SK-N-SH (cell line): ENCODE measurements at regions not wholly inside any gene's neighbourhood (a gene's known extent, or its start where the extent isn't known, plus 50 kb on each side); places are given as distances from the start of the nearest gene placed in this dataset.

Experiments used
- CTCF ChIA-PET: fragments of 300-600, 350-600 bp; formaldehyde crosslinking; extraction: SDS; loops from one replicate; lab custom pipeline; 2021; lab: Yijun Ruan, JAX
- POLR2A ChIA-PET: fragments of 350-600 bp; sonication (Branson Sonifier 250); formaldehyde crosslinking; extraction: SDS; loops from one replicate; lab custom pipeline; 2020; ENCODE audit warnings: antibody characterized with exemption, inconsistent platforms; lab: Yijun Ruan, JAX
- DNase-seq: peaks from one replicate; pipeline ENCODE4 v3.0.0; 2012
- H2AFZ ChIP-seq: fragments of 200-600 bp; sonication (generic); 2 replicates; pipeline ENCODE4 v1.8.1; 2016; ENCODE audit warnings: antibody characterized with exemption, mild to moderate bottlenecking, low read depth
- H3F3A ChIP-seq: fragments of 200-600 bp; sonication (generic); replicated peaks from 2 replicates; pipeline ENCODE3; 2016; ENCODE audit warnings: antibody characterized with exemption, mild to moderate bottlenecking; ENCODE audit not compliant: insufficient read depth
- H3K27ac ChIP-seq, 2 experiments: fragments of 200-500 bp in 1 of 2; fragments of 200-600 bp in 1 of 2; sonication (Bioruptor generic) in 1 of 2; sonication (generic), shearing (Covaris generic) in 1 of 2; 2 replicates each; pipeline versions ENCODE4 v1.5.1 to v1.6.1; 2014 to 2016; ENCODE audit warnings: low read depth in 2 of 2, inconsistent platforms in 1 of 2, low read length in 1 of 2, mild to moderate bottlenecking in 1 of 2, mixed read lengths in 1 of 2
- H3K27me3 ChIP-seq: fragments of 200-600 bp; sonication (generic), shearing (Covaris generic); 2 replicates; pipeline ENCODE4 v1.6.1; 2016; ENCODE audit warnings: mixed run types; ENCODE audit not compliant: insufficient read depth
- H3K36me3 ChIP-seq, 2 experiments: fragments of 200-500 bp in 1 of 2; fragments of 200-600 bp in 1 of 2; sonication (Bioruptor generic) in 1 of 2; sonication (generic) in 1 of 2; replicated peaks in 1 of 2; 2 replicates each; pipeline versions ENCODE3 to v1.5.1; 2014 to 2016; ENCODE audit warnings: low read length in 1 of 2, mild to moderate bottlenecking in 1 of 2; ENCODE audit not compliant: insufficient read depth in 2 of 2, control insufficient read depth in 1 of 2
- H3K4me1 ChIP-seq, 2 experiments: fragments of 200-500 bp in 1 of 2; fragments of 200-600 bp in 1 of 2; sonication (Bioruptor generic) in 1 of 2; sonication (generic), shearing (Covaris generic) in 1 of 2; 2 replicates each; pipeline versions ENCODE4 v1.5.1 to v1.6.1; 2014 to 2016; ENCODE audit warnings: low read depth in 1 of 2, low read length in 1 of 2, mixed run types in 1 of 2; ENCODE audit not compliant: insufficient read depth in 2 of 2, control insufficient read depth in 1 of 2
- H3K4me2 ChIP-seq: fragments of 200-600 bp; sonication (generic), shearing (Covaris generic); 2 replicates; pipeline ENCODE4 v1.6.1; 2017; ENCODE audit warnings: mixed run types
- H3K4me3 ChIP-seq, 2 experiments: fragments of 200-500 bp in 1 of 2; fragments of 200-600 bp in 1 of 2; sonication (Bioruptor generic) in 1 of 2; sonication (generic), shearing (Covaris generic) in 1 of 2; 2 replicates each; pipeline versions ENCODE4 v1.5.1 to v1.8.1; 2014 to 2016; ENCODE audit warnings: low read depth in 2 of 2, inconsistent platforms in 1 of 2, low read length in 1 of 2, mild to moderate bottlenecking in 1 of 2, mixed read lengths in 1 of 2, moderate library complexity in 1 of 2
- H3K79me2 ChIP-seq: fragments of 200-600 bp; sonication (generic); 2 replicates; pipeline ENCODE4 v1.8.1; 2017; ENCODE audit warnings: mild to moderate bottlenecking; ENCODE audit not compliant: insufficient read depth
- H3K9ac ChIP-seq: fragments of 200-600 bp; sonication (generic); 2 replicates; pipeline ENCODE4 v1.6.1; 2017; ENCODE audit warnings: mixed run types
- H3K9me2 ChIP-seq: fragments of 200-600 bp; sonication (generic); 2 replicates; pipeline ENCODE4 v1.6.1; 2017; ENCODE audit warnings: mixed run types
- H3K9me3 ChIP-seq: fragments of 200-600 bp; sonication (generic); 2 replicates; pipeline ENCODE4 v1.6.1; 2017; ENCODE audit warnings: mixed run types, mild to moderate bottlenecking, moderate library complexity
- H4K20me1 ChIP-seq: fragments of 200-600 bp; sonication (generic); 2 replicates; pipeline ENCODE4 v1.6.1; 2017; ENCODE audit warnings: mild to moderate bottlenecking, mixed run types; ENCODE audit not compliant: insufficient read depth
- CHD2 ChIP-seq: fragments of 150-350 bp; IDR thresholded peaks from 2 replicates; pipeline ENCODE4 v1.6.1; 2018; ENCODE audit warnings: low read length; ENCODE audit not compliant: partially characterized antibody
- ELF1 ChIP-seq: IDR thresholded peaks from 2 replicates; pipeline ENCODE4 v1.4.0; 2012
- EP300 ChIP-seq, 2 experiments: IDR thresholded peaks; 2 replicates each; pipeline versions ENCODE4 v1.4.0 to v1.6.1; 2012; ENCODE audit warnings: borderline replicate concordance in 1 of 2, low read depth in 1 of 2, low read length in 1 of 2
- EZH2phosphoT487 ChIP-seq: fragments of 200-600 bp; sonication (generic); IDR thresholded peaks from 2 replicates; pipeline ENCODE4 v1.6.1; 2017; ENCODE audit warnings: low read depth, mixed run types, mild to moderate bottlenecking, antibody characterized with exemption, moderate library complexity, borderline replicate concordance
- FOXJ3 ChIP-seq: sonication (generic); formaldehyde crosslinking; IDR thresholded peaks from 2 replicates; pipeline ENCODE4 v1.5.1; 2020; ENCODE audit warnings: mild to moderate bottlenecking, missing genetic modification reagents
- GABPA ChIP-seq: IDR thresholded peaks from 2 replicates; pipeline ENCODE4 v1.4.0; 2012; ENCODE audit warnings: low read depth, mild to moderate bottlenecking
- GATA2 ChIP-seq: sonication (generic); formaldehyde crosslinking; IDR thresholded peaks from 2 replicates; pipeline ENCODE4 v1.5.0; 2020; ENCODE audit warnings: mild to moderate bottlenecking, missing genetic modification reagents
- JUND ChIP-seq: IDR thresholded peaks from 2 replicates; pipeline ENCODE4 v1.4.0; 2012
- MXI1 ChIP-seq: IDR thresholded peaks from 2 replicates; pipeline ENCODE4 v1.6.1; 2012; ENCODE audit warnings: mild to moderate bottlenecking, low read depth, low read length, improper control_type of control experiment
- NRF1 ChIP-seq: IDR thresholded peaks from 2 replicates; pipeline ENCODE4 v1.6.1; 2012; ENCODE audit warnings: low read depth, mild to moderate bottlenecking, low read length
- POLR2AphosphoS5 ChIP-seq: IDR thresholded peaks from 2 replicates; pipeline ENCODE4 v1.6.1; 2012; ENCODE audit warnings: low read depth, low read length
- REST ChIP-seq: IDR thresholded peaks from 2 replicates; pipeline ENCODE4 v1.6.1; 2012; ENCODE audit warnings: mild to moderate bottlenecking, low read depth, low read length, moderate library complexity
- RXRA ChIP-seq: IDR thresholded peaks from 2 replicates; pipeline ENCODE4 v1.4.0; 2012; ENCODE audit warnings: low read depth, mild to moderate bottlenecking, borderline replicate concordance
- SMC3 ChIP-seq: IDR thresholded peaks from 2 replicates; pipeline ENCODE4 v1.6.1; 2012; ENCODE audit warnings: low read depth, low read length, improper control_type of control experiment
- TAF1 ChIP-seq: IDR thresholded peaks from 2 replicates; pipeline ENCODE4 v1.6.1; 2012; ENCODE audit warnings: low read depth, mild to moderate bottlenecking, low read length, moderate library complexity, borderline replicate concordance
- WGBS: methylation state at CpG from one replicate; pipeline ENCODE4 v1.1.6; 2017; ENCODE audit warnings: low lambda C conversion rate; 5-methylcytosine and 5-hydroxymethylcytosine counted together

GRCh38 chr4:33193109-33193508, 2472.9 kb downstream of the PCDH7 start:
- Histone ChIP-seq H4K20me1 (no peaks in the 10 kb centered on the region), H3F3A (no peaks in the 10 kb centered on the region), H3K79me2 (no peaks in the 10 kb centered on the region), H3K4me2 (no peak overlapping the region), H3K36me3 (no peaks in the 10 kb centered on the region), H2AFZ (no peak overlapping the region), H3K9ac (no peak overlapping the region), H3K9me2 (no peaks in the 10 kb centered on the region), H3K9me3 (no peaks in the 10 kb centered on the region)
- 14% methylated on average over 2 of the region's 2 CpGs for whole genome bisulfite sequencing
- POLR2A ChIA-PET = no interaction called here
- CTCF ChIA-PET = no interaction called here
- no peak for DNase-seq
- no peak for TF ChIP-seq SMC3
- no peak for TF ChIP-seq RXRA
- TF ChIP-seq TAF1 = no peak
- no peak for TF ChIP-seq NRF1
- TF ChIP-seq EP300 (IDR thresholded peaks at IDR 0.05; ENCODE audit: borderline replicate concordance in 1 of 2, low read depth in 1 of 2, low read length in 1 of 2) = no peak
- TF ChIP-seq JUND = no peak
- no peak for TF ChIP-seq POLR2AphosphoS5
- no peak for TF ChIP-seq REST
- TF ChIP-seq GABPA = no peak
- TF ChIP-seq ELF1 = no peak
- no peak for TF ChIP-seq EZH2phosphoT487
- TF ChIP-seq GATA2 (CRISPR knock-in tag) = no peak
- no peak for TF ChIP-seq CHD2
- TF ChIP-seq, all 33 proteins: peak for 0
- Histone ChIP-seq H3K4me3 (no peak overlapping the region), H3K27me3 (no peaks in the 10 kb centered on the region), H3K27ac (no peak overlapping the region), H3K4me1 (no peaks in the 10 kb centered on the region)

GRCh38 chr4:33200377-33200776, 2480.2 kb downstream of the PCDH7 start:
- no peaks in the 10 kb centered on the region for H3K36me3 ChIP-seq
- CTCF ChIA-PET = no interaction called here

More at GRCh38 chr4:33200377-33200776, 2480.2 kb downstream of the PCDH7 start:
- H4K20me1 ChIP-seq = no peaks in the 10 kb centered on the region
- no peak overlapping the region for H2AFZ ChIP-seq
- POLR2A ChIA-PET = no interaction called here
- no peak overlapping the region for H3K27ac ChIP-seq
- no peaks in the 10 kb centered on the region for H3K79me2 ChIP-seq
- H3K9me2 ChIP-seq = no peaks in the 10 kb centered on the region; the same call in 1 of the 2 replicates
- TF ChIP-seq MXI1 (no peak), FOXJ3 (CRISPR knock-in tag) (no peak)
- TF ChIP-seq, all 33 proteins: peak for 0
- H3K4me1 ChIP-seq = no peaks in the 10 kb centered on the region
- H3K4me3 ChIP-seq = no peak overlapping the region
- H3K9me3 ChIP-seq = no peaks in the 10 kb centered on the region
- H3F3A ChIP-seq = no peaks in the 10 kb centered on the region
- DNase-seq = no peak
- no peak overlapping the region for H3K9ac ChIP-seq
- H3K27me3 ChIP-seq = no peaks in the 10 kb centered on the region
- H3K4me2 ChIP-seq = no peak overlapping the region
